CD4-positive, alpha-beta T cell (primary cell): ENCODE measurements at regions not wholly inside any gene's neighbourhood (a gene's known extent, or its start where the extent isn't known, plus 50 kb on each side); places are given as distances from the start of the nearest gene placed in this dataset.
A peak's percentile ranks its signal among the peaks of the same experiment; 100 is the strongest.

ENCODE experiments used
- ATAC-seq: fragments of 200-7000 bp; cut with Tn5 transposase; one replicate; pipeline ENCODE4 v1.10.0; 2022; ENCODE audit warnings: mild to moderate bottlenecking; ENCODE audit not compliant: poor library complexity
- CTCF ChIA-PET: fragments of 350-600 bp; sonication (Branson Sonifier 250); formaldehyde crosslinking; loops from one replicate; lab custom pipeline; 2021; ENCODE audit warnings: antibody characterized with exemption, inconsistent platforms; lab: Charles Lee
- POLR2A ChIA-PET: fragments of 350-600 bp; sonication (Branson Sonifier 250); formaldehyde crosslinking; loops from one replicate; lab custom pipeline; 2021; ENCODE audit warnings: antibody characterized with exemption, inconsistent platforms; lab: Charles Lee
- DNase-seq, 14 experiments: peaks; one replicate each; pipeline ENCODE4 v3.0.0-alpha.2; 2013 to 2020; ENCODE audit warnings: mixed read lengths in 2 of 14
- H3K27ac ChIP-seq, 2 donors: one replicate each; pipeline versions ENCODE4 v1.5.1 to v1.7.0; 2013; ENCODE audit warnings: low read length in 2 of 2, low read depth in 1 of 2, mild to moderate bottlenecking in 1 of 2
- H3K27me3 ChIP-seq, 2 experiments: 1 replicate in 1 of 2; 2 replicates in 1 of 2; pipeline versions ENCODE4 v1.6.1 to v1.7.0; 2013; ENCODE audit warnings: low read length in 2 of 2, control low read depth in 1 of 2, mild to moderate bottlenecking in 1 of 2, moderate library complexity in 1 of 2; ENCODE audit not compliant: insufficient read depth in 2 of 2, control insufficient read depth in 1 of 2
- H3K36me3 ChIP-seq: one replicate; pipeline ENCODE4 v1.6.1; 2013; ENCODE audit warnings: low read length, control low read depth; ENCODE audit not compliant: insufficient read depth
- H3K4me1 ChIP-seq: one replicate; pipeline ENCODE4 v1.6.1; 2013; ENCODE audit warnings: low read length, control low read depth; ENCODE audit not compliant: insufficient read depth
- H3K4me3 ChIP-seq: one replicate; pipeline ENCODE4 v1.5.1; 2013; ENCODE audit warnings: mild to moderate bottlenecking, low read length, moderate library complexity
- H3K9me3 ChIP-seq, 2 experiments: 1 replicate in 1 of 2; 2 replicates in 1 of 2; pipeline versions ENCODE4 v1.6.1 to v1.7.0; 2013; ENCODE audit warnings: low read length in 2 of 2, mild to moderate bottlenecking in 2 of 2, control low read depth in 1 of 2, moderate library complexity in 1 of 2; ENCODE audit not compliant: control insufficient read depth in 1 of 2, insufficient read depth in 1 of 2
- H3K27ac Mint-ChIP-seq: one replicate; pipeline ENCODE4 v1.8.0; 2020; ENCODE audit warnings: mixed read lengths
- H3K27me3 Mint-ChIP-seq: one replicate; pipeline ENCODE4 v1.8.0; 2021; ENCODE audit warnings: mixed read lengths
- H3K36me3 Mint-ChIP-seq: one replicate; pipeline ENCODE4 v1.8.0; 2021; ENCODE audit warnings: low read depth, mixed read lengths
- H3K4me1 Mint-ChIP-seq: one replicate; pipeline ENCODE4 v1.8.0; 2021; ENCODE audit warnings: low read depth, mixed read lengths
- H3K4me3 Mint-ChIP-seq: one replicate; pipeline ENCODE4 v1.8.0; 2020; ENCODE audit warnings: mild to moderate bottlenecking, mixed read lengths
- H3K9me3 Mint-ChIP-seq: one replicate; pipeline ENCODE4 v1.8.0; 2020; ENCODE audit warnings: mixed read lengths
- intact Hi-C, 2 experiments: fragments of 100-400 bp; cut with DNase I in 1 of 2; cut with micrococcal nuclease in 1 of 2; formaldehyde crosslinking; loops; one replicate each; pipeline versions ENCODE4 v1.15.1 to v1.9.0; 2023 to 2025; cut with DNase I, micrococcal nuclease
- TF ChIP-seq, protein P1 (sequence below): fragments of 200-600 bp; IDR thresholded peaks from one replicate; pipeline ENCODE4 v1.8.0; 2022; ENCODE audit warnings: antibody characterized with exemption, mild to moderate bottlenecking

DNA sequence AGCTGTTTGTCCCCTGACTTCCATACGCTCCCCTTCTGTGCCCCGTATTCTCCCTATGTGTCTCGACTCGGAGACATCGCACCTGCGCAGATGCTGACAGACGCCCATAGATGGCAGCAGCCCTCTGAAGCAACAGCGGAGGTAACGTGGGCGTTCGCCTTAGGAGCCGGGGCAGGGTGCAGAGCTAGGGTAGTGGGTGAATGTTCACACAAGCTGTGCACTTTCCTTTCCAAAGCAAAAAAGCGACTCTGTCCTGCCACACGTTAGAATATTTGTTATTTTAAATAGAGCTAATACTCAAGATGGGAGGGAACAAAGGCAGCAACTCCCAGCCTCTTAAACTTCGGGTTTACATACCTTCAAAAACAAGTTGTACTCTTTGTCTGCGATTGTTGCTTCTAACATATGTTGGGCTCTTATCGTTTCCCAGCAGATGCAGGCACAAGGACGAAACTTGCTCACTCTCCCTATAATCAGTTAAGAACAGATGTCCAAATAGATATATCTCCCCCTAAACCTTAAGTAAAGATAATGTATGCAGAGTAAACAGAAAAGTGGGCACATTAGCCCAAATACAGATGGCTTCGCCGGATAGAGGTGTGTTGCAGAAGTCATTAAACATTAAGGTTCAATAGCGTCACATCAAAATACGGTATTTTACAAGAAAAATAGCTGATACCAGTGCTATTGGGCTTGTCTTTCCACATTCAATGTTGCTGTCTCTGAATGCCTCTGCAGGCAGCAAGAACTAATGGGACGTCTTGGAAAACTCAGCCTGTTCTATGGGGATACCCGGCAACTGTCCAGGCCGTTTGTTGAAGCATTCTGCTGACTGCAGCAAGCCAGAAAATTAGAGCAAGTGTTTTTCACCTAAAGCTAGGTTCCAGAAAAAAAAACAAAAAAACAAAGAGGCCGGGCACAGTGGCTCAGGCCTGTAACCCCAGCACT, 340.3 kb upstream of the PRKCQ start:
- H3K4me3 ChIP-seq, result no peak overlapping the region
- no peak overlapping the region for H3K4me3 Mint-ChIP-seq

DNA sequence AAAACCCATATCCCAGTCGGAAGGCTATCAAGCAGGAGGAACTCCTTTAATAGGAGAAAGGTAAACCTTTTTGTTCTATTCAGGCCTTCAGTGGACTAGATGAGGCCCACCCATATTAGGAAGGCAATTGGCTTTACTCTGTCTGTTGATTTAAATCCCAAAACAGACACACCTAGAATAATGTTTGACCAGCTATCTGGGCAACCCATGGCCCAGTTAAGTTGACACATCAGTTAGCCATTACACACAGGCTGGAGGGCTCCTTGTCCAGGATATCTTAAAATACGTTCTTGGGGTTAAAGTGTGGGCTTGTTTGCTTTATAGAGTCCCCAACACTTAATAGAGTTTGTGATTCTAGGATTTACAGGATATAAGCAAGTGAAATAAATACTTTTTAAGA, 339.0 kb upstream of the PRKCQ start:
- intact Hi-C loops, result loop anchor here in 1 of 2 experiments (5.0 kb wide), 1 partner anchor 203 kb away; no protein-coding TSS in a partner anchor

More for the DNA sequence above, 340.3 kb upstream of the PRKCQ start:
- Mint-ChIP-seq H3K36me3 (no peaks in the 10 kb centered on the region), H3K27me3 (peaks cover 6% of the 10 kb centered on the region), H3K4me1 (peaks cover 9% of the 10 kb centered on the region), H3K9me3 (no peaks in the 10 kb centered on the region), H3K27ac (no peak overlapping the region)
- ChIA-PET POLR2A (interaction anchor here (1.3 to 1.6 kb wide), 2 partner anchors 489 to 491 kb away, joined by 6 read pairs; partner anchors contain the start of gene SFMBT2), CTCF (interaction anchor here (0.6 to 2.2 kb wide), 16 partner anchors 8 to 767 kb away, joined by 3 to 10 read pairs (median 4); partner anchors contain the start of gene SFMBT2)
- ATAC-seq (peak; percentile 100), DNase-seq (peak; percentile 61 to 87 (median 68))
- intact Hi-C loops, result loop anchor here (1.0 to 10.0 kb wide), 5 partner anchors 334 to 767 kb away; no protein-coding TSS in a partner anchor
- Histone ChIP-seq H3K9me3 (no peaks in the 10 kb centered on the region), H3K36me3 (no peaks in the 10 kb centered on the region), H3K4me1 (peaks cover 8% of the 10 kb centered on the region), H3K27me3 (no peaks in the 10 kb centered on the region), H3K27ac (no peak overlapping the region)
- TF ChIP-seq, protein P1, sequence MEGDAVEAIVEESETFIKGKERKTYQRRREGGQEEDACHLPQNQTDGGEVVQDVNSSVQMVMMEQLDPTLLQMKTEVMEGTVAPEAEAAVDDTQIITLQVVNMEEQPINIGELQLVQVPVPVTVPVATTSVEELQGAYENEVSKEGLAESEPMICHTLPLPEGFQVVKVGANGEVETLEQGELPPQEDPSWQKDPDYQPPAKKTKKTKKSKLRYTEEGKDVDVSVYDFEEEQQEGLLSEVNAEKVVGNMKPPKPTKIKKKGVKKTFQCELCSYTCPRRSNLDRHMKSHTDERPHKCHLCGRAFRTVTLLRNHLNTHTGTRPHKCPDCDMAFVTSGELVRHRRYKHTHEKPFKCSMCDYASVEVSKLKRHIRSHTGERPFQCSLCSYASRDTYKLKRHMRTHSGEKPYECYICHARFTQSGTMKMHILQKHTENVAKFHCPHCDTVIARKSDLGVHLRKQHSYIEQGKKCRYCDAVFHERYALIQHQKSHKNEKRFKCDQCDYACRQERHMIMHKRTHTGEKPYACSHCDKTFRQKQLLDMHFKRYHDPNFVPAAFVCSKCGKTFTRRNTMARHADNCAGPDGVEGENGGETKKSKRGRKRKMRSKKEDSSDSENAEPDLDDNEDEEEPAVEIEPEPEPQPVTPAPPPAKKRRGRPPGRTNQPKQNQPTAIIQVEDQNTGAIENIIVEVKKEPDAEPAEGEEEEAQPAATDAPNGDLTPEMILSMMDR, result peak; percentile 70

DNA sequence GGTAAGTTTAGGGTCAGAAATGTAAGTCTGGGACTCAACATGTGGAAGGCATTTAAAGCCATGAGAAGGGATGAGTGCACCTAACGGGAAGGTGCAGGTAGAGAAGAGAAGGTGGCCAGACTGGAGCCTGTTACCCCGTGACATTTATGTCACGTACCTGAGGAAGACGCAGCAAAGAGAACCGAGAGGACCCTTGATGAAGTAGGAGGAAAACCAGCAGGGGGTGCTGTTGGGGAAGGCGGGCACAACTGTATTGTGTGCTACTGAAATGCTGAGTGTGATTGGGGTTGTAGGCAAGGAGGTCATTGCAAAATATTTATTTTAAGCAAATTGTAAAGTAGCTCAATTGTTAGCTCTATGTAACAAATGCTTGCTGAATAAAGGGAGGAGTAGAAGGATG, 338.2 kb upstream of the PRKCQ start:
- Mint-ChIP-seq H3K27ac (no peak overlapping the region), H3K4me1 (peaks cover 9% of the 10 kb centered on the region), H3K4me3 (no peak overlapping the region), H3K36me3 (no peaks in the 10 kb centered on the region), H3K9me3 (no peaks in the 10 kb centered on the region), H3K27me3 (peaks cover 6% of the 10 kb centered on the region)
- ATAC-seq (no peak), DNase-seq (peak; percentile 41 to 80 (median 61))
- Histone ChIP-seq H3K27ac (no peak overlapping the region), H3K27me3 (no peaks in the 10 kb centered on the region), H3K4me3 (no peak overlapping the region), H3K9me3 (no peaks in the 10 kb centered on the region), H3K36me3 (no peaks in the 10 kb centered on the region), H3K4me1 (peaks cover 8% of the 10 kb centered on the region)
- TF ChIP-seq, protein P1, result peak; percentile 62
- POLR2A ChIA-PET, result interaction anchor here (1.2 kb wide), 1 partner anchor 502 kb away, joined by 3 read pairs; no protein-coding TSS in a partner anchor
- intact Hi-C loops, result loop anchor here in 1 of 2 experiments (5.0 kb wide), 1 partner anchor 204 kb away; no protein-coding TSS in a partner anchor
- CTCF ChIA-PET, result interaction anchor here (0.8 to 2.2 kb wide), 5 partner anchors 9 to 484 kb away, joined by 3 to 7 read pairs (median 4); no protein-coding TSS in a partner anchor

More for the DNA sequence above, 339.0 kb upstream of the PRKCQ start:
- Histone ChIP-seq H3K27ac (no peak overlapping the region), H3K27me3 (no peaks in the 10 kb centered on the region), H3K4me1 (peaks cover 8% of the 10 kb centered on the region), H3K36me3 (no peaks in the 10 kb centered on the region), H3K9me3 (no peaks in the 10 kb centered on the region), H3K4me3 (no peak overlapping the region)
- peaks cover 6% of the 10 kb centered on the region for H3K27me3 Mint-ChIP-seq
- CTCF ChIA-PET, result interaction anchor here (0.8 to 2.2 kb wide), 8 partner anchors 8 to 768 kb away, joined by 3 to 10 read pairs (median 4); no protein-coding TSS in a partner anchor
- TF ChIP-seq, protein P1, result no peak
- DNase-seq (no peak), ATAC-seq (no peak)
- no peaks in the 10 kb centered on the region for H3K9me3 Mint-ChIP-seq
- H3K36me3 Mint-ChIP-seq, result no peaks in the 10 kb centered on the region
- no peak overlapping the region for H3K4me3 Mint-ChIP-seq
- POLR2A ChIA-PET, result interaction anchor here (1.2 kb wide), 1 partner anchor 501 kb away, joined by 3 read pairs; no protein-coding TSS in a partner anchor
- peaks cover 9% of the 10 kb centered on the region for H3K4me1 Mint-ChIP-seq
- H3K27ac Mint-ChIP-seq, result no peak overlapping the region
